HG02981 (cell line): ENCODE measurements at regions not wholly inside any gene's neighbourhood (a gene's known extent, or its start where the extent isn't known, plus 50 kb on each side); places are given as distances from the start of the nearest gene placed in this dataset.
A peak's percentile ranks its signal among the peaks of the same experiment; 100 is the strongest.

Source experiments
- ATAC-seq: cut with Tn5 transposase; IDR thresholded peaks from one replicate; pipeline ENCODE4 v1.9.1; 2021; ENCODE audit warnings: mild to moderate bottlenecking, moderate library complexity; ENCODE audit not compliant: unreplicated experiment

DNA sequence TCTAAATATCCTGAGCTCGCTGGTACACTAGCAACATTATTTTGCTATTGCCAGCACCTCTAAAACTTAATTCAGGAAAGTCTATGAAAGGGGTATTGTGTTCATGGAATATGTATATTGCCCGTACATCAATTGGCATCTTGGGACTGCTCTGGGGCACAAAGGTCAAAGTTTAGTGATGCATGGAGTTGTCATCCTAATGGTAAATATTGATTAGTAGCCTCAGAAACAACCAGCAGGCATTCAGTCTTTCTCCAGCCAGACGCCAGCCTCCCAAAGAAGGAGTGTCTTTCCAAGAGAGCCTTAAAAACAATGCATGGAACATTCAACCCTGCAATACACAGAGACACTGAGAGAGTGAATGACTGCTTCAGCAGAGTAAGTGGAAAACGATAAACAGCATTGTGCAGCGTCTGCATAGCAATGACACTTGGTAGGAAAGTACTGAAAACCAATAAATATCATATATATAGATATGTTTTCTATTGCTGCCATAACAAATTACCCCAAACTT, 377.3 kb downstream of the SHQ1 start:
- ATAC-seq: no peak

DNA sequence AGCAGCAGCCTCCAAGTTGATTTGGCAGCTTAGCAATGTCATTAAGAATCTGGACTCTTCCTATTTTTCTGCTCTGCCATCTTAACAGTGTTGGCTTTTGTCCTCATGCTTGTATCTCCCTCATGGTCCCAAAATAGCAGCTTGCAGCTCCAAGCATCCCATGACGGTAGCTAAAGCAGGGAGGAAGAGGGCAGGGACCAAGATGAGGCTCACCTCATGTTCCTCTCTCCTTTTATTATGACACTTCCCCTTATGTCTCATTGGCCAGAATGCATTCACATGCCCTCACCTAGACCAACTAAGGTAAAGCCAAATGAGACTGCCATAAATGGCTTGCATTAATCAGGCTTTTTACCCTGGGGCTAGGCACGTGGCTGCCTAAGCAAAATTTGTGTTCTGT, 382.4 kb downstream of the SHQ1 start:
- no peak for ATAC-seq

DNA sequence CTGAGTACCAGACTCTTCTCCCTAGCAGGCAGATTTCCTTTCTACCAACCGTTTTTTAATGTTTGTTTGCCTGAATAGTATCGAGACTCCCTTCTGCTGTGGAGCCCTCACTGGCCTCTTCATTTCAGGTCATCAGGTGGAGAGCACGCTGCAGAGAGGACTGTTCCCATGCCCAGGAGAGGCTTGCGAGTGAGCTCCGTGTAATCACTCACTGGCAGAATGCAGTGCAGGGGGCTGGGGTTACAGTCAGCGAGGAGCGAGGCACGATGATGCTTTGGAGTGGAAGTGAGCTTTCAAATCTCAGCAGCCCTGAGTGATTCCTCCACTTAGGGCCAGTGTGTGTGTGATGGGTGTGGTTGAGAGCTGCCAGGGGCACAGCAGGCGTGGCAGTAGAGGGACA, 385.2 kb downstream of the SHQ1 start:
- ATAC-seq: no peak

DNA sequence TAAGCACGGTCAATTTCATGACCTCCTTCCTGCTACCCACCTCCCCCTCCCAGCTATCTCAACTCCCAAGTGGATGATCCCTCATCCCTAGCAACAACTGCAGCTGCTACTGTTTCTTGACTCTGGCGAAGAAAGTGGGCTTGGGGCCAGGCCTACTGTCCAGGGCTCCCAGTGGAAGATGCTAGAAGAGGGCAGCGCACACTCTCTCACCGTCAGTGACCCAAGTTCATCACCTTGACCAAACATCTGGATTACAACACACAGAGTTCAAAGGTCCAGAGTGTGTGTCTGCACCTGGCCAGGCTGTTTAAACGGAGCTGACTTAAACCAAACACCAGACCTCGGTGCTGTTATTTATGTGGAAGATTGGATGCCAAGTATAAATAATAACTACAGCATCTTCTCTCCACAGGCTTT, 385.6 kb downstream of the SHQ1 start:
- ATAC-seq: no peak

- ATAC-seq: no peak
These were observed 386.5 kb downstream of the SHQ1 start for GRCh38 chr3:72461787-72462186.

GRCh38 chr3:72460205-72461174, 387.8 kb downstream of the SHQ1 start:
- ATAC-seq: no peak

GRCh38 chr3:72459588-72459987, 388.7 kb downstream of the SHQ1 start:
- ATAC-seq: no peak

DNA sequence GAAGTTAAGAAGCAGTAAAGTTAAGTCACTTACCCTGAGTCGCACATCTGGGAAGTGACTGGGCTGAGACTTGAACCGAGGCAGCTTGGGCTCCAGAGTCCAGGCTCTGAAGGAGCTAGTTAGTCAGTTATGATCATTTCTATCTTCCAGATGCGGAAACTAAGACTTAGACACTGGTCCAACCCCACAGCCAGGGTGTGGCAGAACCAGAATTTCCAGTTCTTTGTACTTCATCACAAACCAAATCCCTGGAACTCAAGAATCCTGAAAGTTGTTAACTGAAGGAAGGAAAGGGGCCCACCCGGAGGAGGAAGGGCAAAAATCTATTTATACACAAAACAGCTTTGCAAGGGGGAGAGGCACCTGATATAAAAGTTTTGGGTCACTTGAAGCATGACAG, 389.9 kb downstream of the SHQ1 start:
- no peak for ATAC-seq

- no peak for ATAC-seq
These were observed 393.8 kb downstream of the SHQ1 start for GRCh38 chr3:72454441-72454840.

GRCh38 chr3:72453706-72454105, 394.5 kb downstream of the SHQ1 start:
- no peak for ATAC-seq

- no peak for ATAC-seq
These were observed 395.5 kb downstream of the SHQ1 start for GRCh38 chr3:72452745-72453144.

DNA sequence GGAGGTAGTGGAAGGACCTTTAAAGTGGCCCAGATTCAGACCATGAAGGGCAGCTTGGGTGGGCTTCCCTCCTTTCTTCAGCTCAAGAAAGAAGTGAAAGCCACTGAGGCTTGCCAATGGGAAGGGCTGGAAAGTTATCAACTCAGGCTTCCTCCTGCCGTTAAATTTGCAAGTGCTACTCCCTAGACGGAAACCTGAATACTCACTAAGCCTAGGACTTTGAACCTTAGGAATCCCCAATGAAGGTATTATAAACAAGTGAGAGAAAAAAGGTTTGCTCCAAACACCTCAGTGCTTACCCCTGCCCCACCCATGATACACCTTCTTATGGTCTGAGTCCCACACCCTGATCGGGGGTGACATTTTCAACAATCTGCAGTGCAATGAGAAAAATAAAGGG, 396.4 kb downstream of the SHQ1 start:
- ATAC-seq: no peak

GRCh38 chr3:72449551-72449950, 398.7 kb downstream of the SHQ1 start:
- ATAC-seq: no peak

- no peak for ATAC-seq
These were observed 399.4 kb downstream of the SHQ1 start for GRCh38 chr3:72448858-72449257.

- ATAC-seq: no peak
These were observed 399.8 kb downstream of the SHQ1 start for GRCh38 chr3:72448375-72448823.

GRCh38 chr3:72447059-72447946, 400.9 kb downstream of the SHQ1 start:
- ATAC-seq: peak; percentile 89

- ATAC-seq: peak; percentile 9
These were observed 401.8 kb downstream of the SHQ1 start, which contains the start of gene RYBP for GRCh38 chr3:72446218-72447058. Gene RYBP (minus strand): TSS chr3:72446621.

DNA sequence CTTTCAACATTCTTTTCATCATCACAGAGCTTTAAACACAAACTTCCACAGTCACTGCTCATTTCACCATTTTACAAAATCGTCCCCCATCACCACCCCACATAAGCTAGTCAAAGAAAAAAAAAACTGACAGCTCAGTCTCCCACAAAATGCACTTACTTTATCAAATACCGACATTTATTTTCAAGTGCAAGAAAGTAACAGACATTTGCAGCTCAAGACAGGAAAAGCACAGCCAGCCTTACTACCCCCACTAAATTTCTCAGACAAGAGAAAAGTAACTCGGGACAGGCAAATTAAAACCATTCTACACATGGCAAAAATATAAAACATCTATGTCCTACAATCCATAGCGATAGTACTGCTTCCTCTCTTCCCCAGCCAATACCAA, 402.4 kb downstream of the SHQ1 start:
- no peak for ATAC-seq

DNA sequence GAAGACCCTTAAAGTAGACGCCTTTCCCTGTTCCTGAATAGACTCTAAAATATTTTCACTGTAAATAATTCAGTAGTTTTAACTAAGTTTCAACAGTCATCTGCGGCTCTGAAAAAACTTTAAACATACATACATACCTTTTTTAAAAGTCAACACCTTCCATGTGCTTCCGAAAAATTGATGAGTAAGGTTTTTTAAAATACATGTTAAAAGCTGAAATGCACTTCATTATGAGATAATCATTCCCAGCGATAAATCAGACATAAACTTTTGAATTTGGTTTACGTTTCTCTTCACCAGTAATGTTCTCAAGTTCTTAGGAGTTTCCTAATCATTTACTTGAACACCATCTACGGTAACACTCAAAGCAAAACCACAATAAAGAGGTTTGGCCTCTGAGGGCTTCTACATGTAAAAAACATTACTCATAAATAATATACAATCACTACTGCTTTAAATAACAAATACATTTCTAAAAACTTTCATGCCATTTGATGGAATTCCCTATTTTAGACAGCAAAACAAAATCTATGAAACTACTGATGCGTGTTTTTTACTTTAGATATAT, 403.5 kb downstream of the SHQ1 start:
- no peak for ATAC-seq

- no peak for ATAC-seq
These were observed 405.5 kb downstream of the SHQ1 start for GRCh38 chr3:72442759-72443158.
